HG03575 (cell line): ENCODE measurements at regions not wholly inside any gene's neighbourhood (a gene's known extent, or its start where the extent isn't known, plus 50 kb on each side); places are given as distances from the start of the nearest gene placed in this dataset.
"Not testable (repeated sequence)": the region's sequence is repeated elsewhere in the genome, so short reads cannot be mapped to it uniquely, and the experiment has no call there.

ENCODE experiments used
- ATAC-seq: cut with Tn5 transposase; IDR thresholded peaks from one replicate; pipeline ENCODE4 v1.9.1; 2021; ENCODE audit not compliant: unreplicated experiment, insufficient number of reproducible peaks, low FRiP score; ENCODE audit errors: extremely low read depth

DNA sequence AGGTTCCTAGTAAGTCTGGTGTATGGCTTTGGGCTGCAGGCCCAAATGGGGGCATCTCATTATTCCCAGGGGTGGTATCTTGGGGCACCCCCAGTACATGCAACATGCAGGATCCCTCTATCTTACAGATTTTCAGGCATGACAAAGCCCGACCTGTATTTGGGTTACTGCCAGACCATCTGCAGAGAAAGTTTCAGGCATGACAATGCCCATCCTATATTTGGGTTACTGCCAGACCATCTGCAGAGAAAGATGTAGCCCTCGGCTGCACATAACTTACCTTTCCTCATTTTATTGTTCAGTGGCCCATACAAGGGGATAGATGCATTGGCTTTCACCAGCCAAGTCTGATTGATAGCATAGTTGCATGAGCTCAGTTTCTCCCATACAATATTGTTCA, 112.2 kb upstream of the RAB18 start:
- ATAC-seq, result no peak

DNA sequence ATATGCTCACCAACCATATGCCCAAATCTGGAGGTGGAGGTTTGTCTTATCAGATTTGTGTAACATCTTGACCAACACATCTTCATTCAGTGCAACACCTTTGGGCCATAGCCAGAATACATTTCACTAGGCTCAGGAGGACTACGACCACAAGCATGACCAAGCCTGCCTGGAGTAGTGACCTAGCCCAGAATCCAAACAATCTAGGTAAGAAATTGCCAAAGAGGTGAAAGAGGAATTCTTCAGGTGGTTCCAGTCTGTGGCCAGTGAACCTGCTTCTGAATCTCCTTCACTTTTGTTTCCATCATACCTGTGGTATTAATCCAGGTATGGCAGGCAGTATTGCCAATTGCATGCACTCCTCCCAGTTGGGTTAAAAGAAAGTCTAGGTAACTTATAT, 112.8 kb upstream of the RAB18 start:
- no peak for ATAC-seq

DNA sequence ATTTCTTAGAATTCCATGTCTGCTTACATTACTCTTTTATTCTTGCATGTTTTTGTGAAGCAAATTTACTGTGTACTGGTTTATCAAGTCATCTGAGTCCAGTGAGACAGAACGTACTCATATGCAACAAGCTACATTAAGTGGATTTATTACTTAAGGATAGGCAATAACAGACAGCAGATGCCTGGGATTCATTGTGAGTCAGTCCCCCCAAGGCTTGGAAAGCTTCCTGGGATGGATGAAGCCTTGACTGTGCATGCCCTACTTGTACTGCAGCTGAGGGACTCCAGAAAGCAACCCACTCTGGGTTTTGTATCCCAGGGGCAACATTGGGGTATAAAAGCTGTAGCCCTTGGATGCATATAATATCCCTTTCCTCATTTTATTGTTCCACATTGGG, 113.4 kb upstream of the RAB18 start:
- ATAC-seq, result no peak

DNA sequence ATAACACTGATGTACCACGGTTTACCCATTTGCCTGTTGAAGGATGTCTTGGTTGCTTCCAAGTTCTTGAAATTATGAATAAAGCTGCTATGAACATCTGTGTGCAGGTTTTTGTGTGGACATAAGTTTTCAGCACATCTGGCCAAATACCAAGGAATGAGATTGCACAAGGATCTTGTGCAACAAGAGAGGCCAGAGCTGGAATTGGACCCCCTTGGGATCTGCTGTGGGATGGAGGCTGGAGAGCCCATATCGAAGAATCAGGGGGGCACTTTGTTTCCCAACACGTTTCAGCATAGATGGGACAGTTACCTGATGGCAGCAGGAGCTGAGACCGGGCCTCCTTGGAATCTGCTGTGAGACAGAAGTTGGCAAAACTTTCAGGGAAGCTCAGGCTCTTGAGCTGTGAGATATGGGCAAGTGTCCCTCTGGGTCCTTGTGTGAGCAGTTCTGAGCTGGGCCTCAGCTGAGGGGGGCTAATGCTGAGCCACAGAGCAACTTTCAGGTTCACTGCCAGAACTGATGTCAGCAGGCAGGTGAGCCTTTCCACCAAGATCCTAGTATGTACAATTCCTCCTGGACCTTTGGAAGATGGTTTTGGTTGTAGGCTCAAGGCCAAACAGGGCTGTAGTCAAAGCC, 115.2 kb upstream of the RAB18 start:
- ATAC-seq, result no peak

DNA sequence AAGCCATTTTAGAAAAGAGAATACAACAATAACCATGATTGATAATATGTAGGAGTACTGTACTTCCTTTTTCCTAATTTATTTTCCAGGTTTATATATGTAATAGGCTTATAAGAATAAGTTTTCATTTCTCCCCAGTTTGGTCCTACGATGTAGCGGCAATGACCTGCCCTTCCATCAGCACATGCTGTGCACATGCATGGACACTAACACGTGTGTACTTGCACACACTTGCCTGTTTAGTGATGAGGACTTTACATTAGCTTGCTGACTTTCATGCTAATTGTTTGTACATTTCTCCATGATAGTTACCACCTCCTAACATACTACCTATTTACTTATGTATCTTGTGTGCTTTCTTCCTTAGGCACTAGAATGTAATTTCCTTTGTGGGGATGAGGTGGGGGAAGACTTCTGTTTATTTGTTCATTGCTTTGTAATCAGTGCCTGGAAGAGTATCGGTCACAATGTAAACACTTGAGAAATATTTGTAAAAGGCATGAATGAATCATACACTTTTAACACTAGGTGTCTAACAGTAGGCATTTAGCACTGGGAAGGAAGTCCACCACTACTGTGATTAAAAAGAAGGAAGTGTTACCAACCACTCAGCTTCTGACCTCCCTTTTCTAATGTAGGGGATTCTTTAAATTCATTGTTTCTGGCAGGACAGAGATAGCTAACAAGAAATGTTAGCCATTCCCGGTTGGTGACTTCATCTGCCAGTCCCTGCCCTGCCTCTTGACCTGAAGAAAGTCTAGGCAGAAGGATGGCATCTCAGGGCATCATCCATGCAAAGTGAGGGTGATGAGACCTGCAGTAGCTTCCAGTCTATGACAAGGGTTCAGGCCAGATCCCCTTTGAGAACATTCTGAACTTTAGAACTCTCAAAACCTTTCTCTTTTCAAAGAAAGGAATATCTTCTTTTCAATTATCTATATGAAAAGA, 120.2 kb upstream of the RAB18 start:
- no peak for ATAC-seq

DNA sequence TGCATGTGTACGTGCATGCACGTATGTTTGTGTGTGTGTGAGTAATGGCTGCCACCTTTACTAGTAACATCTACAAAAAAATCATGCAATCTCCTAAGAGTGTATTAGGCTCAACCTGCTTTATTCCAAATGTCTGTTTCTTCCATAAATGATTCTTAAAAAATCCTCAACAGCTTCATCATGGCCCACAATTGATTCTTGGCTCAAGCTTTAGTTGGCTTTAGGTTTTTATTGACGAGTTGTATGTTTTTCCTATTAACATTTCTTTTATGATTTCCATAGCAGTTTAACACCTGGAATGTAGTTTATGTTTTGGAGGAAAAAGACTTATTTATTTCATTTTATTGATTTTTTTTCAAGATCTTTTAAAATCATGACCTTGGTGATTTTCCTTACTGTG, 121.9 kb upstream of the RAB18 start:
- ATAC-seq, result no peak

DNA sequence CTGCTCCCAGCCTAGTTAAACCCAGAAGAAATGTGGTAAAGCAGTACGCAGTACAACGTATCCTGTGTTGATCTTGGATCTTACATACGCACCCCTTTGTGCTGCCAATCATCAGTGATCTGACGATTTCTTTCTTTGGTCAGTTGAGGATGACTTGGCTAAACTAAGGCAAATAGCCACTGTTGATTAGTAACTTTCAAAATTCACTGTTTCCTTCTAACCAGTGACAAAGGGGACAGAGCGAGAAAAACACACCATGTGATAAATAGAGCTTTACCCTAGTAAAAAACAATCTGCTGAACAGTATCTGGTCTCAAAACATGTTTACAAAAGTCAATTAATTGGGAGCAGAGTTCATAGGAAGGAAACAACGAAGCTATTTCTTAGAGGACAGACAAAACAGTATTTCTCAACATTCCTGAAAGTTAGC, 123.2 kb upstream of the RAB18 start:
- ATAC-seq, result no peak

DNA sequence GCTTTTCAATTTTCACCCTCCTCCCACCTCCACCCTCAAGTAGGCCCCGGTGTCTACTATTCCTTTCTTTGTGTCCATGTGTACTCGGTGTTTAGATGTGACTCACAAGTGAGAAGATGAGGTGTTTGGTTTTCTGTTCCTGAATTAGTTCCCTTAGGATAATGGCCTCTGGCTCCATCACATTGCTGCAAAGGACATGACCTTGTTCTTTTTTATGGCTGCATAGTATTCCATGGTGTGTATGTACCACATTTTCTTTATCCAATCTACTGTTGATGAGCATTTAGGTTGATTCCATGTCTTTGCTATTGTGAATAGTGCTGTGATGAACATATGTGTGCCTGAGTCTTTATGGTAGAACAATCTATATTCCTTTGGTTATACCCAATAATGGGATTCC, 125.1 kb upstream of the RAB18 start:
- not testable (repeated sequence) for ATAC-seq

DNA sequence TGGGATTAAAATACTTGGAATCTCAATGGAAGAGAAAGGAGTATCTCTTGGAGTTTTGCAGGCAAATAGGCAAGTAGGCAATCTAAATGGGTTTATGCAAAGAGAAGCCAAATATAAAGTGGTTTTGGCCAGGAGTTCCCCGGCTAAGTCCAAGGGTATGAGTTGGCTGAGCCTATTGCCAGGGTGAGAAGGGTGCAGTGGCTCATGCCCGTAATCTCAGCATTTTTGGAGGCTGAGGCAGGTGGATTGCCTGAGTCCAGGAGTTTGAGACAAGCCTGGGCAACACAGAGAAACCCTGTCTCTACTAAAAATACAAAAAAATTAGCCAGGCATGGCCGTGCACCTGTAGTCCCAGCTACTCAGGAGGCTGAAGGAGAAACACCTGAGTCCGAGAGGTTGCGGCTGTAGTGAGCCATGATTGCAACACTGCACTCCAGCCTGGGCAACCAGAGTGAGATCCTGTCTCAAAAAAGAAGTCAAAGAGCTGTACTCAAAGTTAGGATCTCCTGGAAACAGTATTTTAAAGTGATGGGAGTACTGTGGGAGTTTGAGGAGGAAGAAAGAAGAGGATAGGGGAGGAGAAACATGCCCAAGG, 130.4 kb upstream of the RAB18 start:
- no peak for ATAC-seq

DNA sequence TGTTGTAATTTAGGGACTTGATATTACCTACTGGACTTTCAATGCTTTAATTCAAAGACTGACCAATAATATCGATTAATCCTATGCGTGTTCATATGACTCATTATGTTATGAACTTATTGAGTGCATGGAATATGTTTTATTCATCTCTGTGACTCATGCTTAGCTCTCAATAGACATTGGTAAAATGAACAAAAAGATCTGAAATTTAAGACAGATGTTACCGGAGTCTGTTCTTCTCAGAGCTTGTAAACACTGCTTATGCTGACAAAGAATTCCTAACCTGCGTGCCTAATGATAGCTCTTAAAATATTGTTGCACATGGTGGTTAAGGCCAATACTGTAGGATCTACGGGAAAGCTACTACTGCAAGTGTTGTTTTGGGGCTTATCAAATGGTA, 131.5 kb upstream of the ACBD5 start:
- ATAC-seq, result no peak

DNA sequence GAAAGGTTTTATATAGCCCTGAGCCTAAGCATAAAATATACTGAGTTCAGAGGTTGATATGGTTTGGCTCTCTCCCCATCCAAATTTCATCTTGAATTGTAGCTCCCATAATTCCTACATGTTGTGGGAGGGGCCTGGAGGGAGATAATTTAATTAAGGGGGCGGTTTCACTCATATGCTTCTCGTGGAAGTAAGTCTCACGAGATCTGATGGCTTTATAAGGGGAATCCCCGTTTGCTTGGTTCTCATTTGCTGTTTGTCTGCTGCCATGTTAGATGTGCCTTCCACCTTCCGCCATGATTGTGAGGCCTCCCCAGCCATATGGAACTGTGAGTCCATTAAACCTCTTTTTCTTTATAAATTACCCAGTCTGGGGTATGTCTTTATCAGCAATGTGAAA, 130.8 kb upstream of the ACBD5 start:
- ATAC-seq, result not testable (repeated sequence)

DNA sequence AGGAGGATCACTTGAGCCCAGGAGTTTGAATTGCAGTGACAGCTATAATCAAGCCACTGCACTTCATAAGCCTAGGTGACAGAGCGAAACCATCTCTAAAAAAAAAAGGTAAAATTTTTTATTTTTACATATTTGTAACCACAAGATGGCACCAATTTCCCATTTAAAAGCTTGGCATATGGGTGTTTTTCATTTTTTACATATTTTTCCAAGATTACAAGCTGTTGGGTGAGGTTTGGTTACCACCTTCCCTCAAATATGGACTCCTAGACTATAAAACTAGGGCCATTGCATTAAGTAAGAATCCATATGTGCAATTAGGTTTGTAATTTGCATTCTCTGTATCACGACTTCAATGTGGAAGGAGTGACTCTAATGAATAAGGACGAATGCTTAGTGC, 129.3 kb upstream of the ACBD5 start:
- ATAC-seq, result no peak

DNA sequence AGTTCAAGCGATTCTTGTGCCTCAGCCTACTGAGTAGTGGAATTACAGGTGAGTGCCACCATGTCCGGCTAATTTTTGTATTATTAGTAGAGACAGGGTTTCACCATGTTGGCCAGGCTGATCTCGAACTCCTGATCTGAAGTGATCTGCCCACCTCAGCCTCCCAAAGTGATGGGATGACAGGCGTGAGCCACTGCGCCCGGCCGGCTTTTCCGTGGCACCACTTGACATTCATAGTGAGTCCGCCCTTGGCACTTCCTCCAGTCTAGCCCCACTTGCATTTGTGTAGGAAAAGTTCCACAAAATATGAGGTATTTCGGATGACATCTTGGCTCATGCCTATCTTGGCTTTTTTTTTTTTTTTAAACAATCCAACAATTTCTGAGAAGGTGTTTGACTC, 128.1 kb upstream of the ACBD5 start:
- no peak for ATAC-seq

DNA sequence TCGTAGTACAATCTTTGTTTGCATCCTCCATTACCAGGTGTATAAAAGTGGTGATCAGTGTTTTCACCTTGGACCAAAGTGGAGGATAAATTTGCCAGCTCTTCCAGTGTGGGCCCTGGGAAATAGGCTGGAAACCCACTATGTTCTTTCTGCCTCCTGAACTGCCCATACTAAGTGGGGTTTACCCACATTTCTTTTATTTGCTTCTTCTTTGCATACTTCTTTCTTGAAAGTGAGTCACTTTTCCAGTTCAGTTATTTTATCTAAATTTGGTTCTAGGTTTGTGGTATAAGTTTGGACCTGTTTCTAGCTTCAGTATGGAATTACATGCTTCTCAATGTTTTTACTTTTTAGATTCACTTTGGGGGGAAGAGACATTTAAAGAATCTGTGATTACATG, 126.2 kb upstream of the ACBD5 start:
- ATAC-seq, result no peak

DNA sequence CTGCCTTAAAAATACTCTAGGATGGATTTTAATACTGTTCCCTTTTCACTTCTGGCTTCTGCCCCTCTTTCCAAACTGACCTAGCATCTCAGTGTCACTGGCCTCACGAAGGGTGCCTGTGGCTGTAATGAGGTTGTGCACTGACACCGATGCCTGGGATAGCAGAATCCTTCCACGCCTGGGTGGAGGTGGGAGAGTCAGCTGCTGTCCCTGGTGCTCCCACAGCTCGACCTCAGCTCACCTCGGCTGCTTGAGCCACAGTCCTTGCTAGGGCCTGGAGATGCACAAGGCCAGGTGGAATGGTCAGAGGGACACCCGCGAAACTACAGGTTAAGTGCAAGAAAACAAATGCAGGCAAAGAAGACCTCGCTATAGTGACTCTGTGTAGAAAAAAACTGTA, 123.4 kb upstream of the ACBD5 start:
- ATAC-seq, result no peak

DNA sequence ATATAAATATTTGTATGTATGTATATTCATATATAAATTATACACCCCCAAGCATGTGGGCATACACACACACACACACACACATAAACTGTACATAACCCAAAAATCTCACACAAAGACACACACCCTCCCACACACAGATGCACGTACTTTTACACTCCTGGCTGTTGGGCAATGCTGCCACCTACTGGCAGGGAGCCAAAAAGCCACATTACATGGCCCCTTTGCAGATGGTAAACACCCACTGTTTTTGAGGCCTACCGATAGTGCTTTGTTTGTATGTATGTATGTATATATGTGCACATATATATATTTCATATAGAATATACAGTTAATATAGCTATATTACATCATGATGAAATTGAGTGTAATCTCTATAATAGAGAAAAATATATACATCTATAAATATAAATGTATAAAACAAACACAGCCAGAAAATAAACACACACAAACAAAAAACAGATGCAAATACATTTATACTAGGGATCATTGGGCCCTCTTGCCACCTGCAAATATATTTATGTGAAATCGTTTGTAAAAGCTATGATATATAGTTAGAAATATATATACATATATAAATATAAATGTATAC, 120.1 kb upstream of the ACBD5 start:
- no peak for ATAC-seq

DNA sequence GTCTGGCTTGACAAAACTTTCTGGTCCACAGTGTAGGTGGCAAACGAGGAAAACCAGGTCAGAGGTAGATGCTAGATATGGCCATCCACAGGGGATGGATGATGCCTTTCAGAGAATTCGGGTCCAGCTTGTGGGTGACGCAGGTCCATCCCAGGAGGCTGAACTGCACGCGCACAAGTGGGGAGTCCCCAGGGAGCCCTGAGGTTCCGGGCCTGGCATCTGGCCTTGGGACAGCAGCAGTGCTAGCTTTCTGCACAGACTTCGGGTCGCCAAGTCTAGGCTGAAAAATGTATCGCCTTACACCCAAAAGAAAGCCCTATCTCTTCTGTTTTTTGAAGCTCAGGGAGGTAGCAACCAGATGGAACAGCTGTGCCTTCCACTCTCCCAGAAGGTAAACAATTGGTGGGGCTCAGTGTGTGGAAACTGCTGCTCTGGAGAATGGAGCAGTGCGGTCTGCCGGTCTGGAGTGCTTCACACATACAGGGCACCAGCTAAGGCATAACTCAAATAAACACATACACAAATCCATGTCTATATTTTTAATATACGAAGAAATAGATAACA, 119.3 kb upstream of the ACBD5 start:
- ATAC-seq, result no peak

DNA sequence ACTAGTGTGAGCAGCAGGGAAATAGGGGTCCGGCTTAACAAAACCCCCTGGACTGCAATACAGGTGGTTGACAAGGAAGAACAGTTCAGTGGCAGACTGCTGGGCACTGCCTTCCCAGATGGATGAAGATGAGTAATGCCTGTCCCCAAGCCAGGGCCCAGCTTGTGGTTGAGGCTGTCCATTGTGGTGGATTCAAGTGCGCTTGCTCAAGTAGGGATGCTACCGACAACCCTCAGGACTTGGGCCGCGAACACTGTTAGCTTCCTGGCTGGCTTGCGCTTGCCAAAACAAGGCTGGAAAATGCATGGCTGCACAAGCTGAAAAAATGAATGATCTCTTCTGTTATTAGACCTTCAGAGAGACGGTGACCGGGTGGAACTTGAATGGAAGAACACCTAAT, 116.1 kb upstream of the ACBD5 start:
- ATAC-seq, result no peak

DNA sequence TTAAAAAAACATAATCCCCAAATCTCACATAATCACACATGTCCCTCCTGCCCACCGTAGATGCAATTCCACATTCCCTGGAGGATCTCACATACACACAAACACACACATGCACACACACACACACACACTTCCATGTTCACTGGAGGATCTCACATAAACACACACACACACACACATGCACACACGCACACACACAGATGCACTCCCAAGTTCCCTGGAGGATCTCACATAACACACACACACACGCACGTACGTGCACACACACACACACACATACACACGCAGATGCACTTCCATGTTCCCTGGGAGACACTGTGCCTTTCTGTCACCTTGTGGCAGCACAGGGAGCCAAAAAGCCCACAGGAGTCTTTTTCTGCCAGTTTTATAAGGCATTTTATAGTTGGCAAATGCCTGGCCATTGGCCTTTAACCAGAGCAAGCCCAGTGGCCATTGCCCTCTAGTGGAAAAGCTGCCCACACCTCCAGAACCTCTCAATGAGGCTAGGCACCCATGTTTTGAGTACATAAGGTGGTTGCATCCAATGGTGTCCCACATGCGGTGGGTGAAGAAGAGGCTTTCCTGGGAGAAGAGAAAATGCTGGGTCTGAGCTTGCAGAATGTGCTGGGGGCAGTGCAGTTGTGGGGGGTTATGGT, 115.4 kb upstream of the ACBD5 start:
- ATAC-seq, result no peak
